ENCODE measurements at regions not wholly inside any gene's neighbourhood (a gene's known extent, or its start where the extent isn't known, plus 50 kb on each side); places are given as distances from the start of the nearest gene placed in this dataset.

DNA sequence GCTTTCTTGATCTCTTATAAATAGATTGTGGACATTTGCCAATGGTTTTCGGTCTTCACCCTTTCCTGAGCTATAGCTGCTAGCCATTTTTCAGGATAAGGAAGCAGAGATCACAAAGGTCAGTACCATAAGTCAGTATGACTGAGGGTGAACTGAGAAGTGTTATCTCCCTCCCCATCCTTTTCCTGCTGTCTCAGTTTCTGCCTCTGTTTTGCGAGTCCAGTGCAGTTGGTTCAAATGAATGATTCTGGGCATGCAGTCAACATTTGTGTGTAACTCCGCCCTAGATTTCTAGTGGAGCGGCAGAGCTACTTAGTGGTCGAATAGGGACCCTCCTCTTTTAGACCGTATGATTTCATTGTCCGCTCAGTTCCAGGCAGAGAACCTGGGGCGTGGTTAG is 460.8 kb upstream of the ARGLU1 start:
- 0% methylated on average over 5 of the region's 8 CpGs for WGBS (ENCODE audit: insufficient coverage, low coverage, missing lambda C conversion rate)
- Histone ChIP-seq H3K9ac (ENCODE audit: insufficient read depth in 1 of 2, low read depth in 2 of 2, low read length in 2 of 2) (no peak overlapping the region), H3K4me3 (no peak overlapping the region), H3K9me1 (ENCODE audit: control insufficient read depth, insufficient read depth, low read length) (no peaks in the 10 kb centered on the region), H3K36me3 (ENCODE audit: control insufficient read depth, insufficient read depth, low read length) (no peaks in the 10 kb centered on the region), H3K79me2 (ENCODE audit: control insufficient read depth, insufficient read depth, low read length) (no peaks in the 10 kb centered on the region), H3K27ac (ENCODE audit: extremely low read depth, low read depth, low read length) (no peak overlapping the region), H3K4me2 (ENCODE audit: insufficient read depth, low read length) (no peak overlapping the region), H4K20me1 (replicated peaks; ENCODE audit: control insufficient read depth, insufficient read depth, low read length) (no peaks in the 10 kb centered on the region), H2AFZ (ENCODE audit: low read depth, low read length) (no peak overlapping the region), H3K9me3 (replicated peaks; ENCODE audit: control insufficient read depth, insufficient read depth, low read depth, low read length) (no peaks in the 10 kb centered on the region), H3K4me1 (replicated peaks in 1 of 2; ENCODE audit: control insufficient read depth in 2 of 2, insufficient read depth in 2 of 2, low read length in 2 of 2) (no peaks in the 10 kb centered on the region), H3K27me3 (ENCODE audit: control insufficient read depth in 2 of 2, insufficient read depth in 2 of 2, low read length in 2 of 2) (no peaks in the 10 kb centered on the region)
- ChIA-PET POLR2A (no interaction called here), CTCF (ENCODE audit: low intra/inter-chr PET ratio) (no interaction called here)
- BruUV-seq (replicated peaks), result no TSS peak
- intact Hi-C loops (cut with micrococcal nuclease) (no loop called here), in situ Hi-C loops (cut with MboI) (no loop called here)
- DNase-seq (ENCODE audit: extremely low read depth in 1 of 4, low spot score in 3 of 4), result no peak
- no peak for ATAC-seq
- TF ChIP-seq HMG20A (CRISPR knock-in tag; conservative IDR thresholded peaks at IDR 0.05) (no peak), L3MBTL2 (IDR thresholded peaks at IDR 0.05) (no peak), CREB1 (IDR thresholded peaks at IDR 0.05) (no peak), CREB1 (CRISPR knock-in tag; IDR thresholded peaks at IDR 0.05) (no peak), SREBF1 (IDR thresholded peaks at IDR 0.05; ENCODE audit: borderline replicate concordance, low read depth, low read length) (no peak)
- TF ChIP-seq, protein P1, sequence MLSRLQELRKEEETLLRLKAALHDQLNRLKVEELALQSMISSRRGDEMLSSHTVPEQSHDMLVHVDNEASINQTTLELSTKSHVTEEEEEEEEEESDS (CRISPR knock-in tag; IDR thresholded peaks at IDR 0.05), result no peak
- TF ChIP-seq, protein P2, sequence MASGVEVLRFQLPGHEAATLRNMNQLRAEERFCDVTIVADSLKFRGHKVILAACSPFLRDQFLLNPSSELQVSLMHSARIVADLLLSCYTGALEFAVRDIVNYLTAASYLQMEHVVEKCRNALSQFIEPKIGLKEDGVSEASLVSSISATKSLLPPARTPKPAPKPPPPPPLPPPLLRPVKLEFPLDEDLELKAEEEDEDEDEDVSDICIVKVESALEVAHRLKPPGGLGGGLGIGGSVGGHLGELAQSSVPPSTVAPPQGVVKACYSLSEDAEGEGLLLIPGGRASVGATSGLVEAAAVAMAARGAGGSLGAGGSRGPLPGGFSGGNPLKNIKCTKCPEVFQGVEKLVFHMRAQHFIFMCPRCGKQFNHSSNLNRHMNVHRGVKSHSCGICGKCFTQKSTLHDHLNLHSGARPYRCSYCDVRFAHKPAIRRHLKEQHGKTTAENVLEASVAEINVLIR (CRISPR knock-in tag; IDR thresholded peaks at IDR 0.05), result no peak
- TF ChIP-seq, protein P3, sequence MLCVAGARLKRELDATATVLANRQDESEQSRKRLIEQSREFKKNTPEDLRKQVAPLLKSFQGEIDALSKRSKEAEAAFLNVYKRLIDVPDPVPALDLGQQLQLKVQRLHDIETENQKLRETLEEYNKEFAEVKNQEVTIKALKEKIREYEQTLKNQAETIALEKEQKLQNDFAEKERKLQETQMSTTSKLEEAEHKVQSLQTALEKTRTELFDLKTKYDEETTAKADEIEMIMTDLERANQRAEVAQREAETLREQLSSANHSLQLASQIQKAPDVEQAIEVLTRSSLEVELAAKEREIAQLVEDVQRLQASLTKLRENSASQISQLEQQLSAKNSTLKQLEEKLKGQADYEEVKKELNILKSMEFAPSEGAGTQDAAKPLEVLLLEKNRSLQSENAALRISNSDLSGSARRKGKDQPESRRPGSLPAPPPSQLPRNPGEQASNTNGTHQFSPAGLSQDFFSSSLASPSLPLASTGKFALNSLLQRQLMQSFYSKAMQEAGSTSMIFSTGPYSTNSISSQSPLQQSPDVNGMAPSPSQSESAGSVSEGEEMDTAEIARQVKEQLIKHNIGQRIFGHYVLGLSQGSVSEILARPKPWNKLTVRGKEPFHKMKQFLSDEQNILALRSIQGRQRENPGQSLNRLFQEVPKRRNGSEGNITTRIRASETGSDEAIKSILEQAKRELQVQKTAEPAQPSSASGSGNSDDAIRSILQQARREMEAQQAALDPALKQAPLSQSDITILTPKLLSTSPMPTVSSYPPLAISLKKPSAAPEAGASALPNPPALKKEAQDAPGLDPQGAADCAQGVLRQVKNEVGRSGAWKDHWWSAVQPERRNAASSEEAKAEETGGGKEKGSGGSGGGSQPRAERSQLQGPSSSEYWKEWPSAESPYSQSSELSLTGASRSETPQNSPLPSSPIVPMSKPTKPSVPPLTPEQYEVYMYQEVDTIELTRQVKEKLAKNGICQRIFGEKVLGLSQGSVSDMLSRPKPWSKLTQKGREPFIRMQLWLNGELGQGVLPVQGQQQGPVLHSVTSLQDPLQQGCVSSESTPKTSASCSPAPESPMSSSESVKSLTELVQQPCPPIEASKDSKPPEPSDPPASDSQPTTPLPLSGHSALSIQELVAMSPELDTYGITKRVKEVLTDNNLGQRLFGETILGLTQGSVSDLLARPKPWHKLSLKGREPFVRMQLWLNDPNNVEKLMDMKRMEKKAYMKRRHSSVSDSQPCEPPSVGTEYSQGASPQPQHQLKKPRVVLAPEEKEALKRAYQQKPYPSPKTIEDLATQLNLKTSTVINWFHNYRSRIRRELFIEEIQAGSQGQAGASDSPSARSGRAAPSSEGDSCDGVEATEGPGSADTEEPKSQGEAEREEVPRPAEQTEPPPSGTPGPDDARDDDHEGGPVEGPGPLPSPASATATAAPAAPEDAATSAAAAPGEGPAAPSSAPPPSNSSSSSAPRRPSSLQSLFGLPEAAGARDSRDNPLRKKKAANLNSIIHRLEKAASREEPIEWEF (CRISPR knock-in tag; IDR thresholded peaks at IDR 0.05), result no peak
- FAIRE-seq, result no peak

All from K562 (cell line).